Body of pancreas (tissue), 4 donors: ENCODE measurements at regions not wholly inside any gene's neighbourhood (a gene's known extent, or its start where the extent isn't known, plus 50 kb on each side); places are given as distances from the start of the nearest gene placed in this dataset.

Experiments used
- ATAC-seq: fragments of 150-250 bp; one replicate; pipeline ENCODE4 v1.9.1; 2016
- DNase-seq, 4 donors: peaks; one replicate each; pipeline ENCODE4 v3.0.0-alpha.2; 2019
- H3K27ac ChIP-seq, 4 donors: fragments of 200-600 bp; sonication (generic); 1 replicate in 3 of 4; 2 replicates in 1 of 4; pipeline versions ENCODE4 v1.5.1 to v1.6.1; 2016 to 2019; ENCODE audit warnings: mild to moderate bottlenecking in 1 of 4, mixed read lengths in 1 of 4, moderate library complexity in 1 of 4
- H3K27me3 ChIP-seq, 2 donors: fragments of 200-600 bp; sonication (generic); one replicate each; pipeline ENCODE4 v1.6.0; 2016; ENCODE audit warnings: mild to moderate bottlenecking in 1 of 2
- H3K36me3 ChIP-seq, 2 donors: fragments of 200-600 bp; sonication (generic); replicated peaks in 1 of 2; 2 replicates each; pipeline ENCODE4 v1.5.1; 2016; ENCODE audit warnings: low read depth in 2 of 2; ENCODE audit not compliant: insufficient read depth in 1 of 2
- H3K4me1 ChIP-seq: fragments of 200-600 bp; sonication (generic); one replicate; pipeline ENCODE4 v1.6.0; 2016
- H3K4me3 ChIP-seq, 2 donors: fragments of 200-600 bp; sonication (generic); 1 replicate in 1 of 2; 2 replicates in 1 of 2; pipeline ENCODE4 v1.5.1; 2016 to 2019
- H3K9me3 ChIP-seq, 3 donors: fragments of 200-600 bp; sonication (generic); 1 replicate in 2 of 3; 2 replicates in 1 of 3; pipeline ENCODE4 v1.5.1; 2016
- POLR2A ChIP-seq, 3 donors: fragments of 450-650 bp; IDR thresholded peaks; one replicate each; pipeline ENCODE4 v1.6.1; 2016; ENCODE audit warnings: antibody characterized with exemption in 3 of 3, mild to moderate bottlenecking in 2 of 3
- WGBS, 2 donors: methylation state at CpG; one replicate each; pipeline ENCODE4 v1.1.5; 2017; 5-methylcytosine and 5-hydroxymethylcytosine counted together
- intact Hi-C: fragments of 100-400 bp; cut with DNase I; formaldehyde crosslinking; loops from one replicate; pipeline ENCODE4 v1.15.1; 2023
- TF ChIP-seq, protein P1 (sequence below), 7 experiments: fragments of 450-650 bp in 4 of 7; fragments of 200-600 bp in 3 of 7; sonication (generic) in 3 of 7; IDR thresholded peaks; one replicate each; pipeline ENCODE4 v1.5.1; 2016 to 2019; ENCODE audit warnings: antibody characterized with exemption in 7 of 7

DNA sequence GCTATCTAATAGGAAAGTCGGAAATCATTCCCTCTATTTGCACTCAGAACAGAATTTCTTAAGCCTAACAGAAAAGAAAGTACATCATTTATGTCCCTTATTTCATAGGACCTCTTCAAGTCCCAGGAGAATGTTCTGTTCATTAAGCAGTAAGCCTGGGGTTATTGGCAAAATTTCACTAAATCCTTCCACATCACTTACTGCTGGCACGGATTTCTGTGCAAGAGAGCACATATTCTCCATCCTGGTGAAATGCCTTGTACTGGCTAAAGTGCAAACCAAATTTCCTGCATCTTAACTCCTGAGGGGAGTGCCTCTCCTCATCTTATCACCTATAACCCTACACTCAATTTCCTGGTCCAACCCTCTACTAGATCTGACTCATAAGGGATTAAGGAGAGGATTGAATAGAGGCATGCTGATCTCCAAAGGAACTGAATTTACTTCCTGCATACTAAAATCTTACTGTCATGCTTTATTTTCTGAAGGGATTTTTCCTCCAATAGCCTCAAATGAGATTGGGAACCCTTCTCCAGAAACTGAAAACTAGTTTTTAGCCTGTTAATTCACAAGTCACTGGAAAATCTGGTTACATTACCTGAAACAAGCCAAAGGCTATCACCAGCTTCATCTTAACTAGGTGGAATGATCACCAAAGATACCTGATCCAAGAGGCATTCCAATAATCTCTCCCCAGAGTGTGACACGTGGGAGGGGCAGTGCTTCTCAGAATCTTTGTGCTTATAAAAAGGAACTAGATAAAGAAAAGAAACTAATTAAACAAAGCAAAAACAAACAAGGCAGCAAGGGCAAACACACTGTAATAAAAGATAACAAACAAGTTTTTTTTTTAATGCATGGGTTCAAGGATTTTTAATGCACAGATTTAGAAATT, 311.1 kb downstream of the NR4A2 start:
- Histone ChIP-seq H3K9me3 (no peaks in the 10 kb centered on the region), H3K36me3 (no peaks in the 10 kb centered on the region), H3K4me3 (no peak overlapping the region), H3K27ac (no peak overlapping the region), H3K27me3 (no peaks in the 10 kb centered on the region), H3K4me1 (peaks cover 6% of the 10 kb centered on the region)
- ATAC-seq, result no peak
- TF ChIP-seq, protein P1, sequence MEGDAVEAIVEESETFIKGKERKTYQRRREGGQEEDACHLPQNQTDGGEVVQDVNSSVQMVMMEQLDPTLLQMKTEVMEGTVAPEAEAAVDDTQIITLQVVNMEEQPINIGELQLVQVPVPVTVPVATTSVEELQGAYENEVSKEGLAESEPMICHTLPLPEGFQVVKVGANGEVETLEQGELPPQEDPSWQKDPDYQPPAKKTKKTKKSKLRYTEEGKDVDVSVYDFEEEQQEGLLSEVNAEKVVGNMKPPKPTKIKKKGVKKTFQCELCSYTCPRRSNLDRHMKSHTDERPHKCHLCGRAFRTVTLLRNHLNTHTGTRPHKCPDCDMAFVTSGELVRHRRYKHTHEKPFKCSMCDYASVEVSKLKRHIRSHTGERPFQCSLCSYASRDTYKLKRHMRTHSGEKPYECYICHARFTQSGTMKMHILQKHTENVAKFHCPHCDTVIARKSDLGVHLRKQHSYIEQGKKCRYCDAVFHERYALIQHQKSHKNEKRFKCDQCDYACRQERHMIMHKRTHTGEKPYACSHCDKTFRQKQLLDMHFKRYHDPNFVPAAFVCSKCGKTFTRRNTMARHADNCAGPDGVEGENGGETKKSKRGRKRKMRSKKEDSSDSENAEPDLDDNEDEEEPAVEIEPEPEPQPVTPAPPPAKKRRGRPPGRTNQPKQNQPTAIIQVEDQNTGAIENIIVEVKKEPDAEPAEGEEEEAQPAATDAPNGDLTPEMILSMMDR (IDR thresholded peaks at IDR 0.05), result no peak
- WGBS, 2 donors, result 42 to 52% methylated on average over 3 of the region's 3 CpGs
- no peak for DNase-seq
- intact Hi-C loops, result no loop called here

DNA sequence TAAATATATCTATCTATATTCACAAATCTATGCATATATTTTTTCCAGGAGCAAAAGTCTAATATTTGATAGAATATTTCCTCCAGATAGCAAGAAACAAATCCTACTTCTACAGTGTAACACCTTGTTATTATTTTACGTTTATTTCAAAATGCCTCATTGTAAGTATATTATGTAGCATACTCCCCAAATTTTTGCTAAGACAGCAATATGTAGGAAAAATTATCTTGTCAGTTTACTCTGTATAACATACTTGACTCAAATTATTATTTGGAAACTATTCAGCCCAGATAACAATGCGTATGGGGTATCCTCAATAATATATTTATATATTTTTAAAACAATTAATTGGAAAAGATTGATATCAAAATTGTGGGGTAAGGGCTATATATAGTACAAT, 313.2 kb downstream of the NR4A2 start:
- Histone ChIP-seq H3K27me3 (no peaks in the 10 kb centered on the region), H3K4me3 (no peak overlapping the region), H3K4me1 (peaks cover 6% of the 10 kb centered on the region), H3K9me3 (no peaks in the 10 kb centered on the region), H3K36me3 (no peaks in the 10 kb centered on the region), H3K27ac (no peak overlapping the region)
- intact Hi-C loops, result no loop called here
- WGBS, 2 donors, result 95 to 99% methylated on average over 2 of the region's 2 CpGs
- ATAC-seq, result no peak
- TF ChIP-seq POLR2A (IDR thresholded peaks at IDR 0.05), result no peak
- TF ChIP-seq, protein P1 (IDR thresholded peaks at IDR 0.05), result no peak
- no peak for DNase-seq

DNA sequence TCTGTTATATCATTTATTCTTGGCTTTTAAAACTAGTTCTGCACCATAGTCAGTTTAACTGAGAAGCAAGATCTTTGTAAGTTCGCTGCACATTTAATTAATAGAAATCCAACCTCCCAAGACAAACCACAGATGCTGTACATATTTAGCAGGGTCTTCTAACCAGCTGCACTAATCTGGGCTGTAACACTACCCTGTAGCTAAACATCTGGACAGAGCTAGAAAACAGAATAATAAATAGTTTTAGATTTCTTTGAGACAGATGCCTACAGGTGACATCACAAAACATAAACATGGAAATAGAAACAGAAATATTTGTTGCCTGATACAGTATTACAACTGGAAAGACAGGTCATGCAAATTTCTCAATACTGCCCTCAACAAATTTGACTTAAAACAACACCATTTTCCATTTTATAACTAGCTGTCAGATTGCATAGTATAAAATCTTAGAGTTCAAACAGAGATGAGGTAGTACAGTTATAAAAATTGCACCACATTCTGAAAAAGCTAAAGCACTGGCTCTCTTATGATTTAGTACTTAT, 315.1 kb downstream of the NR4A2 start:
- peaks cover 6% of the 10 kb centered on the region for H3K4me1 ChIP-seq
- H3K27me3 ChIP-seq, result no peaks in the 10 kb centered on the region
- H3K36me3 ChIP-seq, result no peaks in the 10 kb centered on the region
- DNase-seq (no peak), ATAC-seq (no peak)
- H3K4me3 ChIP-seq, result no peak overlapping the region
- H3K9me3 ChIP-seq, result no peaks in the 10 kb centered on the region
- no peak overlapping the region for H3K27ac ChIP-seq
- no peak for TF ChIP-seq POLR2A (IDR thresholded peaks at IDR 0.05)
- TF ChIP-seq, protein P1 (IDR thresholded peaks at IDR 0.05), result no peak
- 63 to 74% methylated on average over 1 of the region's 1 CpG for WGBS, 2 donors
- intact Hi-C loops, result no loop called here

DNA sequence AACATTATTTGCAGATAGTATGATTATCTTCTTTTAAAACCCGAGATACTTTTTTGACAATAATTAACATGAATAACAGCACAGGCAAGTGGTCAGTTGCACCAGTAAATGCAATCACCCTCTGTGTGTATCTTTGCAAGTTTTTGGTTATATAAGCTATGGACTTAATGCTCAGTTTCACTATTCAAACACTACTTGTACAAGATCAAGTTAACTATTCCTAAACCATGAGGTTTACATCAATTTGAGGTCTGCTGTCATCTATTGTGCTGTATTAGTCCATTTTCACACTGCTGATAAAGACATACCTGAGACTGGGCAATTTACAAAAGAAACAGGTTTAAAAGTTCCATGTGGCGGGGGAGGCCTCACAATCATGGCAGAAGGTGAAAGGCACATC, 323.2 kb downstream of the NR4A2 start:
- no peaks in the 10 kb centered on the region for H3K27me3 ChIP-seq
- intact Hi-C loops, result no loop called here
- no peak for ATAC-seq
- H3K36me3 ChIP-seq, result no peaks in the 10 kb centered on the region
- no peak overlapping the region for H3K4me3 ChIP-seq
- H3K9me3 ChIP-seq, result no peaks in the 10 kb centered on the region
- TF ChIP-seq, protein P1 (IDR thresholded peaks at IDR 0.05), result no peak
- TF ChIP-seq POLR2A (IDR thresholded peaks at IDR 0.05), result no peak
- H3K4me1 ChIP-seq, result no peaks in the 10 kb centered on the region
- H3K27ac ChIP-seq, result no peak overlapping the region
- WGBS, 2 donors, result 60 to 64% methylated on average over 2 of the region's 2 CpGs
- no peak for DNase-seq
